Endothelial cell of umbilical vein (primary cell): ENCODE measurements at regions not wholly inside any gene's neighbourhood (a gene's known extent, or its start where the extent isn't known, plus 50 kb on each side); places are given as distances from the start of the nearest gene placed in this dataset.

Experiments used
- BruUV-seq: library from RNA; stranded (reverse); fragments of 400-500 nt; replicated peaks from 2 replicates; lab custom pipeline; 2021; lab: Mats Ljungman, UMichigan
- CTCF ChIA-PET: fragments of 300-600, 350-600 bp; sonication (Branson Sonifier 250); formaldehyde crosslinking; loops from one replicate; lab custom pipeline; 2021; ENCODE audit warnings: antibody characterized with exemption, inconsistent platforms; lab: Charles Lee
- POLR2A ChIA-PET: fragments of 300-600, 350-600 bp; sonication (Branson Sonifier 250); formaldehyde crosslinking; loops from one replicate; lab custom pipeline; 2021; ENCODE audit warnings: antibody characterized with exemption, inconsistent platforms; lab: Charles Lee
- DNase-seq: peaks from one replicate; pipeline ENCODE4 v3.0.0-alpha.2; 2011; ENCODE audit warnings: low read depth, low spot score
- FAIRE-seq: peaks from 2 replicates; lab custom pipeline; 2011; peaks lifted over from hg19 to GRCh38; lab: Jason Lieb, UNC
- H2AFZ ChIP-seq: 2 replicates; pipeline ENCODE4 v1.6.0; 2012; ENCODE audit warnings: low read depth, low read length, control low read depth, inconsistent platforms
- H3K27ac ChIP-seq: 2 replicates; pipeline ENCODE4 v1.5.1; 2011; ENCODE audit warnings: low read depth, mild to moderate bottlenecking, control low read depth, low read length, moderate library complexity; ENCODE audit not compliant: insufficient read depth
- H3K27me3 ChIP-seq, 2 experiments: 2 replicates each; pipeline versions ENCODE4 v1.6.0 to v1.6.1; 2011; ENCODE audit warnings: low read length in 2 of 2, mixed read lengths in 1 of 2; ENCODE audit not compliant: control insufficient read depth in 2 of 2, insufficient read depth in 2 of 2
- H3K36me3 ChIP-seq, 2 experiments: 2 replicates in 1 of 2; 3 replicates in 1 of 2; pipeline ENCODE4 v1.5.1; 2011; ENCODE audit warnings: low read length in 2 of 2, mild to moderate bottlenecking in 1 of 2, moderate library complexity in 1 of 2; ENCODE audit not compliant: control insufficient read depth in 2 of 2, insufficient read depth in 2 of 2; ENCODE audit errors: extremely low read depth in 1 of 2
- H3K4me1 ChIP-seq: 3 replicates; pipeline ENCODE4 v1.5.1; 2011; ENCODE audit warnings: mild to moderate bottlenecking, low read length; ENCODE audit not compliant: control insufficient read depth, insufficient read depth; ENCODE audit errors: extremely low read depth
- H3K4me2 ChIP-seq: 2 replicates; pipeline ENCODE4 v1.6.1; 2011; ENCODE audit warnings: low read length, control low read depth, mixed read lengths; ENCODE audit not compliant: insufficient read depth
- H3K4me3 ChIP-seq, 3 experiments: fragments of 200-600 bp in 1 of 3; sonication (generic), shearing (Covaris generic) in 1 of 3; replicated peaks in 1 of 3; 2 replicates each; pipeline ENCODE4 v1.5.1; 2011 to 2016; ENCODE audit warnings: control low read depth in 3 of 3, low read length in 3 of 3, mild to moderate bottlenecking in 2 of 3, inconsistent platforms in 1 of 3, low read depth in 1 of 3, moderate library complexity in 1 of 3; ENCODE audit not compliant: insufficient read depth in 1 of 3
- H3K79me2 ChIP-seq: 2 replicates; pipeline ENCODE4 v1.6.0; 2012; ENCODE audit warnings: low read length, inconsistent platforms; ENCODE audit not compliant: control insufficient read depth, insufficient read depth
- H3K9ac ChIP-seq: replicated peaks from 2 replicates; pipeline ENCODE3; 2011; ENCODE audit warnings: low read length, control low read depth; ENCODE audit not compliant: insufficient read depth; ENCODE audit errors: extremely low read depth
- H3K9me1 ChIP-seq: replicated peaks from 3 replicates; pipeline ENCODE4 v1.6.0; 2011; ENCODE audit warnings: mild to moderate bottlenecking, low read length; ENCODE audit not compliant: control insufficient read depth, insufficient read depth; ENCODE audit errors: extremely low read depth
- H3K9me3 ChIP-seq: replicated peaks from 2 replicates; pipeline ENCODE4 v1.5.1; 2012; ENCODE audit warnings: low read length, inconsistent platforms; ENCODE audit not compliant: control insufficient read depth, insufficient read depth
- H4K20me1 ChIP-seq: replicated peaks from 2 replicates; pipeline ENCODE3; 2011; ENCODE audit warnings: mild to moderate bottlenecking, low read length; ENCODE audit not compliant: control insufficient read depth, insufficient read depth; ENCODE audit errors: extremely low read depth
- CTCF ChIP-seq, 2 donors: IDR thresholded peaks; 1 replicate in 1 of 2; 2 replicates in 1 of 2; pipeline ENCODE4 v1.5.1; 2011; ENCODE audit warnings: low read length in 2 of 2, mild to moderate bottlenecking in 2 of 2, moderate library complexity in 2 of 2, control low read depth in 1 of 2, inconsistent platforms in 1 of 2, low read depth in 1 of 2; ENCODE audit not compliant: insufficient read depth in 1 of 2; ENCODE audit errors: extremely low read depth in 1 of 2
- EZH2 ChIP-seq: IDR thresholded peaks from 2 replicates; pipeline ENCODE4 v1.6.1; 2012; ENCODE audit warnings: borderline replicate concordance, low read depth, mild to moderate bottlenecking, moderate library complexity, low read length, inconsistent platforms; ENCODE audit not compliant: severe bottlenecking
- FOS ChIP-seq: IDR thresholded peaks from 2 replicates; pipeline ENCODE4 v1.6.1; 2011; ENCODE audit warnings: mild to moderate bottlenecking, low read length, moderate library complexity, borderline replicate concordance; ENCODE audit not compliant: insufficient read depth
- GATA2 ChIP-seq: IDR thresholded peaks from 2 replicates; pipeline ENCODE4 v1.7.0; 2011; ENCODE audit warnings: low read depth, mild to moderate bottlenecking, moderate library complexity, mixed read lengths, low read length; ENCODE audit not compliant: insufficient read length, insufficient read depth
- JUN ChIP-seq: IDR thresholded peaks from 2 replicates; pipeline ENCODE4 v1.6.1; 2011; ENCODE audit warnings: borderline replicate concordance, low read depth; ENCODE audit not compliant: insufficient read length, insufficient read depth
- MAX ChIP-seq: IDR thresholded peaks from 2 replicates; pipeline ENCODE4 v1.6.1; 2011; ENCODE audit not compliant: insufficient read depth, insufficient read length
- MYC ChIP-seq: IDR thresholded peaks from one replicate; pipeline ENCODE4 v1.6.1; 2011; ENCODE audit warnings: mild to moderate bottlenecking, low read depth, low read length
- POLR2A ChIP-seq: IDR thresholded peaks from 2 replicates; pipeline ENCODE4 v1.6.1; 2012; ENCODE audit warnings: low read depth, mild to moderate bottlenecking, control low read depth, low read length
- POLR2AphosphoS5 ChIP-seq: IDR thresholded peaks from 2 replicates; pipeline ENCODE4 v1.6.1; 2012; ENCODE audit warnings: low read depth, mild to moderate bottlenecking, control low read depth, low read length, moderate library complexity; ENCODE audit not compliant: insufficient read depth
- dilution Hi-C: fragments of 300-500 bp; cut with MboI; formaldehyde crosslinking; loops from one replicate; pipeline ENCODE4 v1.15.0; 2019; ENCODE audit warnings: low sequenced_read_pairs; ENCODE audit not compliant: extremely low pct_ligation_motif_present
- intact Hi-C: fragments of 100-400 bp; cut with micrococcal nuclease; formaldehyde crosslinking; loops from one replicate; pipeline ENCODE4 v1.10.0; 2022

GRCh38 chr2:223369889-223370288, 232.3 kb downstream of the SCG2 start:
- FAIRE-seq (no peak), DNase-seq (no peak)
- no peaks in the 10 kb centered on the region for H3K36me3 ChIP-seq
- H3K9me3 ChIP-seq, result no peaks in the 10 kb centered on the region
- no peak overlapping the region for H2AFZ ChIP-seq
- ChIA-PET CTCF (no interaction called here), POLR2A (no interaction called here)
- no peaks in the 10 kb centered on the region for H3K9me1 ChIP-seq
- no TSS peak for BruUV-seq
- H3K27me3 ChIP-seq, result no peaks in the 10 kb centered on the region
- no peaks in the 10 kb centered on the region for H3K4me1 ChIP-seq
- TF ChIP-seq MAX (no peak), CTCF (IDR thresholded peaks at IDR 0.05; ENCODE audit: extremely low read depth in 1 of 2, insufficient read depth in 1 of 2, low read depth in 1 of 2, low read length in 2 of 2) (no peak), EZH2 (no peak), POLR2AphosphoS5 (no peak), MYC (no peak), POLR2A (no peak), GATA2 (no peak), FOS (no peak), JUN (no peak)
- H4K20me1 ChIP-seq, result no peaks in the 10 kb centered on the region
- H3K79me2 ChIP-seq, result no peaks in the 10 kb centered on the region
- H3K27ac ChIP-seq, result no peak overlapping the region
- dilution Hi-C loops, result no loop called here
- no peak overlapping the region for H3K4me2 ChIP-seq
- intact Hi-C loops, result no loop called here
- H3K9ac ChIP-seq, result no peak overlapping the region
- no peak overlapping the region for H3K4me3 ChIP-seq
